Nephron (organoid): ENCODE measurements at regions not wholly inside any gene's neighbourhood (a gene's known extent, or its start where the extent isn't known, plus 50 kb on each side); places are given as distances from the start of the nearest gene placed in this dataset.

ENCODE experiments used
- H3K27ac Mint-ChIP-seq, 3 experiments: 2 replicates each; pipeline ENCODE4 v1.8.0; 2020; ENCODE audit warnings: mixed read lengths in 3 of 3, mild to moderate bottlenecking in 2 of 3, moderate library complexity in 1 of 3
- H3K27me3 Mint-ChIP-seq: 2 replicates; pipeline ENCODE4 v1.8.0; 2021; ENCODE audit warnings: low read depth, mild to moderate bottlenecking, moderate library complexity, mixed read lengths
- H3K36me3 Mint-ChIP-seq: 2 replicates; pipeline ENCODE4 v1.8.0; 2020; ENCODE audit warnings: low read depth, mixed read lengths
- H3K4me1 Mint-ChIP-seq: 2 replicates; pipeline ENCODE4 v1.8.0; 2020; ENCODE audit warnings: mixed read lengths
- H3K4me3 Mint-ChIP-seq, 3 experiments: 2 replicates each; pipeline ENCODE4 v1.8.0; 2020; ENCODE audit warnings: mild to moderate bottlenecking in 3 of 3, mixed read lengths in 3 of 3, moderate library complexity in 2 of 3
- H3K9me3 Mint-ChIP-seq: 2 replicates; pipeline ENCODE4 v1.8.0; 2020; ENCODE audit warnings: mixed read lengths
- TF ChIP-seq, protein P1 (sequence below), 3 experiments: fragments of 200-600 bp; sonication (generic); IDR thresholded peaks; one replicate each; pipeline ENCODE4 v1.5.0; 2021; ENCODE audit warnings: antibody characterized with exemption in 3 of 3; ENCODE audit not compliant: unreplicated experiment in 3 of 3

DNA sequence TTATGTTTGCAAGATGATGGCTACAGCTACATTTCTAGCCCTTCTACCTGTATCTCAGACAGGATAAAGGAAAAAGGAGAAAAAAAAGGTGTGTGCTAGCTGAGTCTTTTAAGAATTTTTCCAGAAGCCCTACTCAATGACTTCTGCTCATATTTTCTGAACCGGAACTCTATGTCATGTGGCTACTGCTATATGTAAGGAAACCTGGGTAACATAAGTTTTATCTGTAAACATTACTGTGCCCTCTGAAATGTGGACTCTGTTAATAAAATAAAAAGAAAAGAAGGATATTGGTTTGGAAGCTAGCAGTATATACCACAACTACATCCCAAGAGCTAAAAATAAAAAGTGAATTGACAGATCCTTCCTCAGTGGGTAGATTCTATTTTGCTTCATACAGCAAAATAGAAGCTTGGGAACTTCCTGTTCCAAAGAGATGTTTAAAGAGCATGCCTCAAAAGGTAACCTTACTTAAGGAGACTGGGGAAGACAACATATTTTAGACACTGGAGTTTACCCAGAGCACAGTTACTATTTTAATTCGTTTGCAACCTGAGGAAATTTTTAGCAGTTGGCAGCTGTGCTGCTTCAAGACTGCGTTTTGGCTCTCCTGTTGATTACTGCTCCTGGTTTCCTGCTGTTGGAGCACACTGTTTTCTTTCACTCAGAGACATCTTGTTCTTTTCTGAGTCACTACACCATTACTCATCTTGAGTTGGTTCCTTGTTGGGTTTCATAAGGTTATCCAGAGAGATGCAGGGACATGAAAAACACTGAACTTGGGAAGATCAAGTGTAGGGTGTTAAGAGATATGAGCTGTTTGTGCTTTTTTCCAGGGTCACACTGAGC lies 280.7 kb downstream of the NFKBIZ start:
- TF ChIP-seq, protein P1, sequence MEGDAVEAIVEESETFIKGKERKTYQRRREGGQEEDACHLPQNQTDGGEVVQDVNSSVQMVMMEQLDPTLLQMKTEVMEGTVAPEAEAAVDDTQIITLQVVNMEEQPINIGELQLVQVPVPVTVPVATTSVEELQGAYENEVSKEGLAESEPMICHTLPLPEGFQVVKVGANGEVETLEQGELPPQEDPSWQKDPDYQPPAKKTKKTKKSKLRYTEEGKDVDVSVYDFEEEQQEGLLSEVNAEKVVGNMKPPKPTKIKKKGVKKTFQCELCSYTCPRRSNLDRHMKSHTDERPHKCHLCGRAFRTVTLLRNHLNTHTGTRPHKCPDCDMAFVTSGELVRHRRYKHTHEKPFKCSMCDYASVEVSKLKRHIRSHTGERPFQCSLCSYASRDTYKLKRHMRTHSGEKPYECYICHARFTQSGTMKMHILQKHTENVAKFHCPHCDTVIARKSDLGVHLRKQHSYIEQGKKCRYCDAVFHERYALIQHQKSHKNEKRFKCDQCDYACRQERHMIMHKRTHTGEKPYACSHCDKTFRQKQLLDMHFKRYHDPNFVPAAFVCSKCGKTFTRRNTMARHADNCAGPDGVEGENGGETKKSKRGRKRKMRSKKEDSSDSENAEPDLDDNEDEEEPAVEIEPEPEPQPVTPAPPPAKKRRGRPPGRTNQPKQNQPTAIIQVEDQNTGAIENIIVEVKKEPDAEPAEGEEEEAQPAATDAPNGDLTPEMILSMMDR (IDR thresholded peaks at IDR 0.05; ENCODE audit: unreplicated experiment in 3 of 3): no peak
- H3K9me3 Mint-ChIP-seq: no peaks in the 10 kb centered on the region
- H3K27me3 Mint-ChIP-seq: no peaks in the 10 kb centered on the region
- H3K4me3 Mint-ChIP-seq: no peak overlapping the region
- no peaks in the 10 kb centered on the region for H3K36me3 Mint-ChIP-seq
- no peak overlapping the region for H3K27ac Mint-ChIP-seq
- H3K4me1 Mint-ChIP-seq: no peaks in the 10 kb centered on the region

DNA sequence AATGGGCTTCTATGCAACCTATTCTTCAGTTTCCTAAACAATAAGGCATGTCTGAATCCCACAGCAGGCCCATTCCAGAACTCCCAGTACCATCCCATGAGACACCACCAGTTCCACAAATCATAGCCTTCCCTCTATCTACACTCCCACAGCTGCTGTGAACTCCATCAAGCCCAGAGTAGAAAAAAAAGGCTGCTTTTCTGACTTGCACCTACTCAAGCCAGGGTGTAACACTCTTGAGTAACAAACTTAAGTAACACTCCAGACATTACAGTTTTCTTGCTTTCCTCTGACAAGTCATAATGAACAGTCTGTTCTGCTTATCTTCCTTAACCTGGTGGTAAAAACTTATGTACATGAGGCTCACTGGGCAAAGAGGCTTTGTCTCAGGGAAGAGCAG lies 283.1 kb downstream of the NFKBIZ start:
- Mint-ChIP-seq H3K9me3 (no peaks in the 10 kb centered on the region), H3K4me3 (no peak overlapping the region), H3K27me3 (no peaks in the 10 kb centered on the region), H3K4me1 (no peaks in the 10 kb centered on the region), H3K36me3 (no peaks in the 10 kb centered on the region), H3K27ac (no peak overlapping the region)
- TF ChIP-seq, protein P1 (IDR thresholded peaks at IDR 0.05; ENCODE audit: unreplicated experiment in 3 of 3): no peak

DNA sequence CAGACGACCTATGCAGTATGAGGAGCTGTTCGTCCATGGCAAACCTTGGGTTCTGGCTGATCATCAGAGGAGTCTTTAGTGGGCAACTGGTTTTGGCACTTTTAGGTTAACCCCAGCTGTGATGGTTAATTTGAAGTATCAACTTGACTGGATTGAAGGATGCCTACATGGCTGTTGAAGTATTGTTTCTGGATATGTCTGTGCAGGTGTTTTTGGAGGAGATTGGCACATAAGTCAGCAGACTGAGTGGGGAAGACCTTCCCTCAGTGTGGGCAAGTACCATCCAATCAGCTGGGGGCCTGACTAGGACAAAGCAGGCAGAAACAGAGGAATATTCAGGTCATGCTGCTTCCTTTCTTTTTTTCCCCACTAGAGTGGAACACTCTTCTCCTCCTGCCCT lies 284.1 kb downstream of the NFKBIZ start:
- H3K4me3 Mint-ChIP-seq: no peak overlapping the region
- TF ChIP-seq, protein P1 (IDR thresholded peaks at IDR 0.05; ENCODE audit: unreplicated experiment in 3 of 3): no peak

DNA sequence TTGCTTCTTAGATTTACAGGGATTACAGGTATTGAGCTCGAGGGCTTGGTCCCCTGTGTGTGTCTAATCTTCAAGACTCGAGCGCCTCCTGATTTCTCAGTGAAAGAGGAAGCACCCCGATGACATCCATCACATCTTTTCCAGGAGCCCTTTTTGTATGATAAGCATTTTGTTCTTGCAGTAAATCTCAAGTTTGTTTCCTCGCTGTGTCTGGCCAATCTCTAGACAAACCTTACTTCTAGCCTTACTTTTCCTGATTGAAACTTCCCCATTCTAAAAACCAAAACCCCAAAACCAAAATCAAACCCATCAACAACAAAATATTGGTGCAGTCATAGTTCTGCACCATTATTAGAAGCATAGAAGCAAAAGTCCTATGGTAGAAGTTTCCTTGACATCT lies 286.0 kb downstream of the NFKBIZ start:
- Mint-ChIP-seq H3K36me3 (no peaks in the 10 kb centered on the region), H3K27me3 (no peaks in the 10 kb centered on the region), H3K4me1 (no peaks in the 10 kb centered on the region), H3K9me3 (no peaks in the 10 kb centered on the region), H3K27ac (no peak overlapping the region), H3K4me3 (no peak overlapping the region)
- TF ChIP-seq, protein P1 (IDR thresholded peaks at IDR 0.05; ENCODE audit: unreplicated experiment in 3 of 3): no peak

More for the DNA sequence above, 284.1 kb downstream of the NFKBIZ start:
- Mint-ChIP-seq H3K36me3 (no peaks in the 10 kb centered on the region), H3K4me1 (no peaks in the 10 kb centered on the region), H3K27me3 (no peaks in the 10 kb centered on the region), H3K9me3 (no peaks in the 10 kb centered on the region), H3K27ac (no peak overlapping the region)

DNA sequence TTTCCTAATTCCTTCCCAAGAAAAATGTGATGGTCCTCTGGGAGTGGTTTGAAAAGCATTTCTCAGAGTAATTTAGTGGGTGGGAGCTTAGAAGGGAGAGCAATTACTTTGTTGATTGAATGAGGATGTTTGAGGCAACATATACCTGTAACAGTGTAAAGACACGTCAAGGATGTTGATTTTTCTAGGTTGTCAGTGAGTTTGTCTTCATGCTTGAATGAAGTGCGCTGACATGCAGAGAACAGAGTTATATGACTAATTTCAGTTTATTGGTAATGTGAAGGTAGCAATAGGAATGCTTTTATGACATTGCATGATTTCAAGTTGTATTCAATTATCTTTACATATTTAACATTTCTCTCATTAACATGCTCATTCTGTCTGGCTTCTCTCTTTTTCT lies 286.9 kb downstream of the NFKBIZ start:
- no peaks in the 10 kb centered on the region for H3K27me3 Mint-ChIP-seq
- no peak overlapping the region for H3K27ac Mint-ChIP-seq
- TF ChIP-seq, protein P1 (IDR thresholded peaks at IDR 0.05; ENCODE audit: unreplicated experiment in 3 of 3): no peak
- no peak overlapping the region for H3K4me3 Mint-ChIP-seq
- H3K36me3 Mint-ChIP-seq: no peaks in the 10 kb centered on the region
- no peaks in the 10 kb centered on the region for H3K9me3 Mint-ChIP-seq
- peaks cover 4% of the 10 kb centered on the region for H3K4me1 Mint-ChIP-seq

DNA sequence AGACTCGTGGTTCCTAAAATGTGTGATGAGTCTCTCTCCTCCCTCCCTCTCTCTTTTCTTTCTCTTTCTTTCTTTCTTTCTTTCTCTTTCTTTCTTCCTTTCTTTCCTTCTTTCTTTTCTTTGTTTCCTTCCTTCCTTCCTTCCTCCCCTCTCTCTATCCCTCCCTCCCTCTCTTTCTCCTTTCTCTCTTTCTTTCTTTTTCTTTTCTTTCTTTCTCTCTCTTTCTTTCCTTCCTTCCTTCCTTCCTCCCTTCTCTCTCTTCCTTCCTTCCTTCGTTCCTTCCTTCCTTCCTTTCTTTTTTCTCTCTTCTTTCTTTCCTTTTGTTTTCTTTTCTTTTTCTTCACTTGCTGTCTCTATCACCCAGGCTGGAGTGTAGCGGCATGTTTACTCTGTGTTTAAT lies 290.8 kb downstream of the NFKBIZ start:
- Mint-ChIP-seq H3K9me3 (no peaks in the 10 kb centered on the region), H3K36me3 (no peaks in the 10 kb centered on the region), H3K4me1 (peaks cover 12% of the 10 kb centered on the region), H3K27ac (no peak overlapping the region), H3K4me3 (no peak overlapping the region), H3K27me3 (no peaks in the 10 kb centered on the region)
- TF ChIP-seq, protein P1 (IDR thresholded peaks at IDR 0.05; ENCODE audit: unreplicated experiment in 3 of 3): no peak
